ENCODE measurements at regions not wholly inside any gene's neighbourhood (a gene's known extent, or its start where the extent isn't known, plus 50 kb on each side); places are given as distances from the start of the nearest gene placed in this dataset.

- H3K4me2 ChIP-seq: no peak overlapping the region
- no peaks in the 10 kb centered on the region for H4K20me1 ChIP-seq (ENCODE audit: insufficient read depth, poor library complexity, severe bottlenecking)
- no peaks in the 10 kb centered on the region for H3K36me3 ChIP-seq (replicated peaks; ENCODE audit: insufficient read depth, low read depth)
- 49% methylated on average over 2 of the region's 2 CpGs for WGBS (ENCODE audit: low lambda C conversion rate, missing lambda C conversion rate)
- TF ChIP-seq EZH2phosphoT487 (IDR thresholded peaks at IDR 0.05; ENCODE audit: low read depth, severe bottlenecking, unreplicated experiment) (no peak), CTCF (IDR thresholded peaks at IDR 0.05; ENCODE audit: poor library complexity) (no peak), EZH2 (IDR thresholded peaks at IDR 0.05; ENCODE audit: borderline replicate concordance) (no peak)
- peak overlapping the region; percentile 71 for H3K27ac ChIP-seq
- no peaks in the 10 kb centered on the region for H3K4me1 ChIP-seq (ENCODE audit: insufficient read depth)
- H3K4me3 ChIP-seq: no peak overlapping the region
- no peaks in the 10 kb centered on the region for H3K9me3 ChIP-seq (ENCODE audit: low read depth)
- peak; percentile 51 for DNase-seq (ENCODE audit: low spot score)
- H3K9me2 ChIP-seq (replicated peaks; ENCODE audit: insufficient read depth): no peaks in the 10 kb centered on the region
- H3K79me2 ChIP-seq: no peaks in the 10 kb centered on the region
- no peaks in the 10 kb centered on the region for H3K27me3 ChIP-seq
- no peak overlapping the region for H2AFZ ChIP-seq
Observed at GRCh38 chr13:107992542-107992941, 222.8 kb downstream of the LIG4 start.

GRCh38 chr13:107977071-107977574 lies 238.2 kb downstream of the LIG4 start:
- 83% methylated on average over 4 of the region's 4 CpGs for WGBS (ENCODE audit: low lambda C conversion rate, missing lambda C conversion rate)
- no peaks in the 10 kb centered on the region for H3K79me2 ChIP-seq
- H3K4me1 ChIP-seq (ENCODE audit: insufficient read depth): no peaks in the 10 kb centered on the region
- no peaks in the 10 kb centered on the region for H4K20me1 ChIP-seq (ENCODE audit: insufficient read depth, poor library complexity, severe bottlenecking)
- TF ChIP-seq CTCF (IDR thresholded peaks at IDR 0.05; ENCODE audit: poor library complexity) (no peak), EZH2 (IDR thresholded peaks at IDR 0.05; ENCODE audit: borderline replicate concordance) (no peak), EZH2phosphoT487 (IDR thresholded peaks at IDR 0.05; ENCODE audit: low read depth, severe bottlenecking, unreplicated experiment) (no peak)
- no peak overlapping the region for H3K27ac ChIP-seq
- no peaks in the 10 kb centered on the region for H3K9me2 ChIP-seq (replicated peaks; ENCODE audit: insufficient read depth)
- no peak overlapping the region for H2AFZ ChIP-seq
- no peak overlapping the region for H3K4me2 ChIP-seq
- no peaks in the 10 kb centered on the region for H3K9me3 ChIP-seq (ENCODE audit: low read depth)
- H3K27me3 ChIP-seq: no peaks in the 10 kb centered on the region
- no peak for DNase-seq (ENCODE audit: low spot score)
- H3K4me3 ChIP-seq: no peak overlapping the region
- H3K36me3 ChIP-seq (replicated peaks; ENCODE audit: insufficient read depth, low read depth): no peaks in the 10 kb centered on the region

- Histone ChIP-seq H3K27me3 (no peaks in the 10 kb centered on the region), H3K4me3 (no peak overlapping the region)
- 88% methylated on average over 4 of the region's 4 CpGs for WGBS (ENCODE audit: low lambda C conversion rate, missing lambda C conversion rate)
Observed at GRCh38 chr13:107976628-107977027, 238.7 kb downstream of the LIG4 start.

More at GRCh38 chr13:107976628-107977027, 238.7 kb downstream of the LIG4 start:
- no peaks in the 10 kb centered on the region for H3K79me2 ChIP-seq
- H3K4me2 ChIP-seq: no peak overlapping the region
- H3K4me1 ChIP-seq (ENCODE audit: insufficient read depth): no peaks in the 10 kb centered on the region
- no peak for DNase-seq (ENCODE audit: low spot score)
- H4K20me1 ChIP-seq (ENCODE audit: insufficient read depth, poor library complexity, severe bottlenecking): no peaks in the 10 kb centered on the region
- no peaks in the 10 kb centered on the region for H3K9me2 ChIP-seq (replicated peaks; ENCODE audit: insufficient read depth)
- TF ChIP-seq CTCF (IDR thresholded peaks at IDR 0.05; ENCODE audit: poor library complexity): no peak
- no peak for TF ChIP-seq EZH2phosphoT487 (IDR thresholded peaks at IDR 0.05; ENCODE audit: low read depth, severe bottlenecking, unreplicated experiment)
- TF ChIP-seq EZH2 (IDR thresholded peaks at IDR 0.05; ENCODE audit: borderline replicate concordance): no peak
- no peak overlapping the region for H3K27ac ChIP-seq
- no peaks in the 10 kb centered on the region for H3K36me3 ChIP-seq (replicated peaks; ENCODE audit: insufficient read depth, low read depth)
- H2AFZ ChIP-seq: no peak overlapping the region
- no peaks in the 10 kb centered on the region for H3K9me3 ChIP-seq (ENCODE audit: low read depth)

Measured in hepatocyte (in vitro differentiated cells).